PFSK-1 (cell line): ENCODE measurements at regions not wholly inside any gene's neighbourhood (a gene's known extent, or its start where the extent isn't known, plus 50 kb on each side); places are given as distances from the start of the nearest gene placed in this dataset.

ENCODE experiments used
- SIN3A ChIP-seq: IDR thresholded peaks from 2 replicates; pipeline ENCODE4 v1.6.1; 2012; ENCODE audit warnings: mild to moderate bottlenecking, low read length, moderate library complexity, borderline replicate concordance; ENCODE audit not compliant: insufficient read depth
- TAF1 ChIP-seq: IDR thresholded peaks from 2 replicates; pipeline ENCODE4 v1.6.1; 2012; ENCODE audit warnings: low read length, control low read depth, borderline replicate concordance; ENCODE audit not compliant: insufficient read depth
- TF ChIP-seq, protein P1 (sequence below), 2 experiments: IDR thresholded peaks; 2 replicates each; pipeline versions ENCODE4 v1.6.1 to v1.8.0; 2011 to 2012; ENCODE audit warnings: low read depth in 2 of 2, low read length in 2 of 2, control low read depth in 1 of 2, inconsistent platforms in 1 of 2, mild to moderate bottlenecking in 1 of 2, moderate library complexity in 1 of 2; ENCODE audit not compliant: insufficient read depth in 1 of 2

DNA sequence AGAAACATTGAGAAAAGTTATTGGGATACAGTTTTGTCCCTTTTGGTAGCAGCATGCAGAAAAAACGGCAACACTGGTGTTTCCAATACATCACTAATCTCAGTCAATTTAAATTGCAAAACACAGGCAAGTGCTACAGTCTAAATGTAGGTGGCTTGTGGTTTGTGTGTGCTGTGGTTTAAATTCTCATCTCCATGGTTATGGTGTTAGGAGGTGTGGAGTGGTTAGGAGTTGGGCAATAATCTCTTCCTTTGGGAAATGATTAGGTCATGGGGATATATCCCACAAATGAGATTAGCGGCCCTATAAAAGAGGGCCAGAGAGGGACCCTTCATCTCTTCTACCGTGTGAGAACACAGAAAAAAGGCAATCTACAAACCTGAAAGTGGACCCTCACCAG, 1344.3 kb downstream of the ADGRL3 start:
- TF ChIP-seq SIN3A, result no peak
- TF ChIP-seq, protein P1, sequence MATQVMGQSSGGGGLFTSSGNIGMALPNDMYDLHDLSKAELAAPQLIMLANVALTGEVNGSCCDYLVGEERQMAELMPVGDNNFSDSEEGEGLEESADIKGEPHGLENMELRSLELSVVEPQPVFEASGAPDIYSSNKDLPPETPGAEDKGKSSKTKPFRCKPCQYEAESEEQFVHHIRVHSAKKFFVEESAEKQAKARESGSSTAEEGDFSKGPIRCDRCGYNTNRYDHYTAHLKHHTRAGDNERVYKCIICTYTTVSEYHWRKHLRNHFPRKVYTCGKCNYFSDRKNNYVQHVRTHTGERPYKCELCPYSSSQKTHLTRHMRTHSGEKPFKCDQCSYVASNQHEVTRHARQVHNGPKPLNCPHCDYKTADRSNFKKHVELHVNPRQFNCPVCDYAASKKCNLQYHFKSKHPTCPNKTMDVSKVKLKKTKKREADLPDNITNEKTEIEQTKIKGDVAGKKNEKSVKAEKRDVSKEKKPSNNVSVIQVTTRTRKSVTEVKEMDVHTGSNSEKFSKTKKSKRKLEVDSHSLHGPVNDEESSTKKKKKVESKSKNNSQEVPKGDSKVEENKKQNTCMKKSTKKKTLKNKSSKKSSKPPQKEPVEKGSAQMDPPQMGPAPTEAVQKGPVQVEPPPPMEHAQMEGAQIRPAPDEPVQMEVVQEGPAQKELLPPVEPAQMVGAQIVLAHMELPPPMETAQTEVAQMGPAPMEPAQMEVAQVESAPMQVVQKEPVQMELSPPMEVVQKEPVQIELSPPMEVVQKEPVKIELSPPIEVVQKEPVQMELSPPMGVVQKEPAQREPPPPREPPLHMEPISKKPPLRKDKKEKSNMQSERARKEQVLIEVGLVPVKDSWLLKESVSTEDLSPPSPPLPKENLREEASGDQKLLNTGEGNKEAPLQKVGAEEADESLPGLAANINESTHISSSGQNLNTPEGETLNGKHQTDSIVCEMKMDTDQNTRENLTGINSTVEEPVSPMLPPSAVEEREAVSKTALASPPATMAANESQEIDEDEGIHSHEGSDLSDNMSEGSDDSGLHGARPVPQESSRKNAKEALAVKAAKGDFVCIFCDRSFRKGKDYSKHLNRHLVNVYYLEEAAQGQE (IDR thresholded peaks at IDR 0.05; ENCODE audit: insufficient read depth in 1 of 2, low read depth in 2 of 2, low read length in 2 of 2), result no peak
- TF ChIP-seq TAF1, result no peak
